Neuronal stem cell (in vitro differentiated cells): ENCODE measurements at regions not wholly inside any gene's neighbourhood (a gene's known extent, or its start where the extent isn't known, plus 50 kb on each side); places are given as distances from the start of the nearest gene placed in this dataset.

Experiments
- DNase-seq: peaks from one replicate; pipeline ENCODE4 v3.0.0-alpha.2; 2013; ENCODE audit warnings: low spot score
- H2AFZ ChIP-seq: one replicate; pipeline ENCODE4 v1.6.1; 2013; ENCODE audit warnings: mild to moderate bottlenecking, low read length, inconsistent platforms
- H2AK5ac ChIP-seq: 2 replicates; pipeline ENCODE4 v1.6.1; 2013; ENCODE audit warnings: low read depth, mild to moderate bottlenecking, inconsistent platforms, low read length, moderate library complexity, mixed read lengths
- H2BK120ac ChIP-seq: 2 replicates; pipeline ENCODE4 v1.6.1; 2013; ENCODE audit warnings: low read depth, mild to moderate bottlenecking, inconsistent platforms, low read length, moderate library complexity, mixed read lengths
- H2BK12ac ChIP-seq: one replicate; pipeline ENCODE4 v1.6.1; 2013; ENCODE audit warnings: low read length, inconsistent platforms
- H2BK15ac ChIP-seq: 2 replicates; pipeline ENCODE4 v1.6.1; 2013; ENCODE audit warnings: mild to moderate bottlenecking, low read length, inconsistent platforms, mixed read lengths
- H2BK5ac ChIP-seq: one replicate; pipeline ENCODE4 v1.6.1; 2013; ENCODE audit warnings: inconsistent platforms, mild to moderate bottlenecking, low read length, moderate library complexity
- H3K14ac ChIP-seq: one replicate; pipeline ENCODE4 v1.6.1; 2013; ENCODE audit warnings: low read length, inconsistent platforms
- H3K18ac ChIP-seq: 2 replicates; pipeline ENCODE4 v1.6.1; 2013; ENCODE audit warnings: low read length, inconsistent platforms
- H3K23ac ChIP-seq: 2 replicates; pipeline ENCODE4 v1.6.1; 2013; ENCODE audit warnings: low read depth, mild to moderate bottlenecking, mixed read lengths, low read length, inconsistent platforms; ENCODE audit not compliant: poor library complexity
- H3K27ac ChIP-seq: replicated peaks from 3 replicates; pipeline ENCODE4 v1.5.1; 2013; ENCODE audit warnings: low read length, inconsistent platforms
- H3K27me3 ChIP-seq, 3 experiments: 2 replicates each; pipeline ENCODE4 v1.6.1; 2013; ENCODE audit warnings: low read length in 3 of 3, mild to moderate bottlenecking in 2 of 3, inconsistent platforms in 1 of 3, low read depth in 1 of 3, mixed read lengths in 1 of 3, moderate library complexity in 1 of 3; ENCODE audit not compliant: control insufficient read depth in 3 of 3, insufficient read depth in 3 of 3
- H3K36me3 ChIP-seq, 2 donors: replicated peaks in 1 of 2; 2 replicates each; pipeline ENCODE4 v1.6.1; 2013; ENCODE audit warnings: low read length in 2 of 2; ENCODE audit not compliant: control insufficient read depth in 2 of 2, insufficient read depth in 2 of 2
- H3K4ac ChIP-seq: 2 replicates; pipeline ENCODE4 v1.6.1; 2013; ENCODE audit warnings: inconsistent platforms, mild to moderate bottlenecking, low read length, moderate library complexity
- H3K4me1 ChIP-seq, 2 donors: 1 replicate in 1 of 2; 2 replicates in 1 of 2; pipeline ENCODE4 v1.6.1; 2013; ENCODE audit warnings: low read length in 2 of 2, low read depth in 1 of 2; ENCODE audit not compliant: control insufficient read depth in 2 of 2, insufficient read depth in 1 of 2
- H3K4me2 ChIP-seq: one replicate; pipeline ENCODE4 v1.6.1; 2013; ENCODE audit warnings: mild to moderate bottlenecking, low read length, inconsistent platforms; ENCODE audit not compliant: insufficient read depth, poor library complexity, severe bottlenecking
- H3K4me3 ChIP-seq, 2 donors: 2 replicates each; pipeline ENCODE4 v1.5.1; 2013; ENCODE audit warnings: low read length in 2 of 2, mild to moderate bottlenecking in 2 of 2, inconsistent platforms in 1 of 2, moderate library complexity in 1 of 2
- H3K79me1 ChIP-seq: one replicate; pipeline ENCODE4 v1.6.1; 2013; ENCODE audit warnings: low read depth, mild to moderate bottlenecking, inconsistent platforms, low read length, moderate library complexity
- H3K9ac ChIP-seq: one replicate; pipeline ENCODE4 v1.6.1; 2013; ENCODE audit warnings: mild to moderate bottlenecking, low read depth, low read length, inconsistent platforms; ENCODE audit not compliant: poor library complexity
- H3K9me3 ChIP-seq, 2 donors: replicated peaks in 1 of 2; 2 replicates each; pipeline versions ENCODE3 to v1.6.1; 2013; ENCODE audit warnings: low read length in 2 of 2, mild to moderate bottlenecking in 2 of 2, inconsistent platforms in 1 of 2, low read depth in 1 of 2, mixed read lengths in 1 of 2, moderate library complexity in 1 of 2; ENCODE audit not compliant: control insufficient read depth in 2 of 2, insufficient read depth in 1 of 2
- H4K8ac ChIP-seq: one replicate; pipeline ENCODE4 v1.6.1; 2013; ENCODE audit warnings: low read depth, mild to moderate bottlenecking, inconsistent platforms, low read length, moderate library complexity
- H4K91ac ChIP-seq: one replicate; pipeline ENCODE4 v1.6.1; 2013; ENCODE audit warnings: low read length, low read depth, mild to moderate bottlenecking, inconsistent platforms; ENCODE audit not compliant: poor library complexity
- WGBS, 2 donors: extraction: QIAGEN DNeasy Blood & Tissue Kit; methylation state at CpG; one replicate each; pipeline ENCODE4 v1.1.7; 2013; ENCODE audit warnings: missing lambda C conversion rate in 2 of 2, mixed read lengths in 1 of 2; ENCODE audit not compliant: insufficient read length in 2 of 2, insufficient replicate concordance in 1 of 2; ENCODE audit errors: extremely low coverage in 2 of 2; 5-methylcytosine and 5-hydroxymethylcytosine counted together

DNA sequence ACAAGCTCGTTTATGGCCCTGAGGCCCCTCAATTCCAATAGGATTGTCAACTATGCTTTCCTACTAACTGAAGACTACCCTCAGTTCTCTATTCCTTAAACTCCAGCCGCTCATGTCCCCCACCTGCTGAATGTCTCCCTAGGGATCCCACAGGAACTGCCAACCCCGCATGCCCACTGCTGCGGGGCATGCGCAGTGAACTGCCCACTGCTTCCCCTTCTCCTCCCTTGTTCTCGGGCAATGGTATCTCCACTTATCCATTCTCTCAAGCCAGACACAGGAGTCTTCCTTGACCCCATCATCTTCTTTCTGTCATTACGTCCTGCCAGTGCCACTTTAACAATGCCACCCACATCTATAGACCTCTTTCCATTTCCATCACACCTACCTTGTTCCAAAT, 90.0 kb downstream of the FGF18 start:
- Histone ChIP-seq H3K27me3 (peaks cover 0 to 4% (median 0%) of the 10 kb centered on the region in 3 experiments), H2AFZ (no peak overlapping the region), H3K4me2 (no peak overlapping the region), H2AK5ac (no peak overlapping the region), H3K36me3 (no peaks in the 10 kb centered on the region), H3K14ac (no peak overlapping the region), H4K91ac (no peak overlapping the region), H2BK15ac (no peak overlapping the region), H3K4ac (no peak overlapping the region), H3K9me3 (no peaks in the 10 kb centered on the region), H3K27ac (no peak overlapping the region), H2BK5ac (no peak overlapping the region), H3K79me1 (no peaks in the 10 kb centered on the region), H4K8ac (no peak overlapping the region), H2BK12ac (no peak overlapping the region), H3K9ac (no peak overlapping the region), H3K18ac (peak overlapping the region; percentile 24), H3K4me1 (no peaks in the 10 kb centered on the region), H3K23ac (no peak overlapping the region), H3K4me3 (no peak overlapping the region), H2BK120ac (no peak overlapping the region)
- no CpG with 5 or more reads among the region's 7 CpGs for WGBS, 2 donors
- DNase-seq = no peak

DNA sequence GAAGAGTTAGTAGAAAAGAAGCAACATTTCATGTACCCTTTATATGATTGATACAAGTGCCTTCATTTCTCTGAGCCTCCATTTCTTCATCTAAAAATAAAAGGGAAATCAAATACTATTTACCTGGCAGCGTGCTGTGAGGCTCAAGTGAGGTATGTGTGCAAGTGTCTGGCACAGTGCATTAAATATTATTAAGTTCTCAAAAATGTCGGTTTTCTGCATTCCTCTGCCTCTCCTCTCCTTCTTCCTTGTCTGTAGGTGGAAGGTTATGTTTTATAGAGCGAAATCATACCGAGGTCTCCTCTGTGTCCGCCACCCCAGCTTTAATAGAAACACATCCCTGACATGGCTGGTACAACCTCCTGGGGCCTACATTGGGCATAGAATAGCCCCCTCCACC, 93.0 kb downstream of the FGF18 start:
- H3K27ac ChIP-seq = no peak overlapping the region
- no peak overlapping the region for H3K4me2 ChIP-seq
- no peak overlapping the region for H2AK5ac ChIP-seq
- H4K8ac ChIP-seq = no peak overlapping the region
- H3K4ac ChIP-seq = no peak overlapping the region
- no CpG with 5 or more reads among the region's 5 CpGs for WGBS, 2 donors
- no peaks in the 10 kb centered on the region for H3K4me1 ChIP-seq
- H2AFZ ChIP-seq = no peak overlapping the region
- no peak for DNase-seq
- no peak overlapping the region for H3K9ac ChIP-seq
- H3K9me3 ChIP-seq = no peaks in the 10 kb centered on the region
- no peak overlapping the region for H2BK15ac ChIP-seq
- no peak overlapping the region for H2BK5ac ChIP-seq
- H3K27me3 ChIP-seq = peaks cover 0 to 4% (median 2%) of the 10 kb centered on the region in 3 experiments
- no peaks in the 10 kb centered on the region for H3K36me3 ChIP-seq
- no peak overlapping the region for H3K23ac ChIP-seq
- H3K14ac ChIP-seq = no peak overlapping the region
- H3K79me1 ChIP-seq = no peaks in the 10 kb centered on the region
- H4K91ac ChIP-seq = no peak overlapping the region
- H3K4me3 ChIP-seq = no peak overlapping the region
- H3K18ac ChIP-seq = no peak overlapping the region
- H2BK120ac ChIP-seq = no peak overlapping the region
- no peak overlapping the region for H2BK12ac ChIP-seq

DNA sequence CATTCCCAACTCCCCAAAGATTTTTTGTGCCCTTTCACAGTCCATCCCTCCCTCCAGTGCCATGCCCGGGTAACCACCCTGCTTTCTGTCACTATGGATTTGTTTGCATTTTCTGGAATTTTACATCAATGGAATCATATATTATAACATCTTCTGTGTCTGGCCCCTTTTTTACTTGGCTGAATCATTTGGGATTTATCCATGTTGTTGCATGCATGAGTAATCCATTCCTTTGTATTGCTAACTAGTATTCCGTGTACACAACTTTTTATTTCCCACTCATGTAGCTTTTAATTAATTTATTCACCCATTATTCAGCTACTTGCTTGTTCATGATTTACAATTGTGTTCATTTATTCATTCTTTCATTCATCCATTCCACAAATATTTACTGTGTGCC, 94.1 kb downstream of the FGF18 start:
- no peak overlapping the region for H3K23ac ChIP-seq
- H4K91ac ChIP-seq = no peak overlapping the region
- no peak overlapping the region for H3K27ac ChIP-seq
- no peak overlapping the region for H2BK120ac ChIP-seq
- no peak overlapping the region for H2BK15ac ChIP-seq
- H3K9me3 ChIP-seq = no peaks in the 10 kb centered on the region
- H3K4me2 ChIP-seq = no peak overlapping the region
- H3K4me1 ChIP-seq = no peaks in the 10 kb centered on the region
- WGBS, 2 donors = no CpG with 5 or more reads among the region's 2 CpGs
- no peak overlapping the region for H2BK12ac ChIP-seq
- H3K4me3 ChIP-seq = no peak overlapping the region
- H3K79me1 ChIP-seq = no peaks in the 10 kb centered on the region
- no peak overlapping the region for H3K18ac ChIP-seq
- H2AK5ac ChIP-seq = no peak overlapping the region
- H3K27me3 ChIP-seq = peaks cover 0 to 9% (median 4%) of the 10 kb centered on the region in 3 experiments
- H3K36me3 ChIP-seq = no peaks in the 10 kb centered on the region
- no peak overlapping the region for H2AFZ ChIP-seq
- no peak overlapping the region for H4K8ac ChIP-seq
- no peak overlapping the region for H3K9ac ChIP-seq
- H2BK5ac ChIP-seq = no peak overlapping the region
- no peak for DNase-seq
- no peak overlapping the region for H3K14ac ChIP-seq
- H3K4ac ChIP-seq = no peak overlapping the region

DNA sequence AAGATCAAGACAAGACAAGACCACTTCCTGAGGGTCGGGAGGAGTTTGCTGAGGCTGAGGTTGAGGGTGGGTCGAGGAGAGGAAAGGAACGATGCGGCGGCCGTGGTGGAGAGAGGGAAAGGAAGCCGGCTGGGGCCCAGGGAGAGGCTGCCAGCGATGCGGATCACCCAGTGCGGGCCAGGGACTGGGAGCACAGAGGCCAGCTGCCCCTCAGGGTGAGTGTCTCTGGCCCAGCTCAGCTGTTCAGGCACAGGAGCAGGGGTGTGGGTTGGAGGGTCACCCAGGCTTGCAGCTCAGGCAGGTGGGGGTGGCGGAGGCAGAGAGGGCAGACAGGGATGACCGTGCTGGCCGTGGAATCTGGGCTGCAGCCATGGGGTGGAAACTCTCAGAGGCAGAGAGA, 99.5 kb downstream of the FGF18 start:
- H3K9ac ChIP-seq = no peak overlapping the region
- H3K4me3 ChIP-seq = no peak overlapping the region
- peaks cover 11 to 24% of the 10 kb centered on the region in 2 donors for H3K4me1 ChIP-seq
- no peaks in the 10 kb centered on the region for H3K9me3 ChIP-seq
- no peak overlapping the region for H4K91ac ChIP-seq
- H3K27ac ChIP-seq = no peak overlapping the region
- peaks cover 0 to 9% (median 0%) of the 10 kb centered on the region in 3 experiments for H3K27me3 ChIP-seq
- H3K4ac ChIP-seq = no peak overlapping the region
- H2BK120ac ChIP-seq = no peak overlapping the region
- H3K79me1 ChIP-seq = peaks cover 2% of the 10 kb centered on the region
- H2BK12ac ChIP-seq = peak overlapping the region; percentile 96
- peak overlapping the region; percentile 82 for H3K23ac ChIP-seq
- no peak overlapping the region for H3K14ac ChIP-seq
- DNase-seq = no peak
- peak overlapping the region; percentile 80 for H3K18ac ChIP-seq
- no peak overlapping the region for H4K8ac ChIP-seq
- H2BK15ac ChIP-seq = peak overlapping the region; percentile 71
- WGBS, 2 donors = no CpG with 5 or more reads among the region's 13 CpGs
- no peak overlapping the region for H3K4me2 ChIP-seq
- H2AFZ ChIP-seq = peak overlapping the region; percentile 36
- H3K36me3 ChIP-seq = no peaks in the 10 kb centered on the region
- peak overlapping the region; percentile 87 for H2AK5ac ChIP-seq
- peak overlapping the region; percentile 14 for H2BK5ac ChIP-seq
